SK-N-MC (cell line): ENCODE measurements at regions not wholly inside any gene's neighbourhood (a gene's known extent, or its start where the extent isn't known, plus 50 kb on each side); places are given as distances from the start of the nearest gene placed in this dataset.

ENCODE experiments used
- EZH2 ChIP-seq: fragments of 200-600 bp; sonication (generic); IDR thresholded peaks from one replicate; pipeline ENCODE4 v1.6.1; 2017; ENCODE audit warnings: antibody characterized with exemption
- FOXP2 ChIP-seq: optimal IDR thresholded peaks from 2 replicates; pipeline ENCODE3; 2011; ENCODE audit warnings: mild to moderate bottlenecking, moderate library complexity; ENCODE audit not compliant: insufficient read depth; ENCODE audit errors: extremely low read length, control extremely low read depth
- POLR2AphosphoS5 ChIP-seq: IDR thresholded peaks from 2 replicates; pipeline ENCODE4 v1.6.1; 2012; ENCODE audit warnings: mild to moderate bottlenecking, low read depth, low read length, borderline replicate concordance

- TF ChIP-seq POLR2AphosphoS5 (no peak), EZH2 (no peak), FOXP2 (no peak)
These were observed 88.5 kb downstream of the TSPAN8 start for GRCh38 chr12:71069311-71069710.
